ENCODE measurements at regions not wholly inside any gene's neighbourhood (a gene's known extent, or its start where the extent isn't known, plus 50 kb on each side); places are given as distances from the start of the nearest gene placed in this dataset.

- peak overlapping the region; percentile 80 for H2BK120ac ChIP-seq (ENCODE audit: low read depth, low read length)
- H3K56ac ChIP-seq (ENCODE audit: extremely low read depth, insufficient read depth, low read length) = no peak overlapping the region
- H3K9ac ChIP-seq (ENCODE audit: low read depth, low read length) = no peak overlapping the region
- ATAC-seq (ENCODE audit: low read depth) = peak; percentile 56; the same call in 1 of the 2 replicates
- intact Hi-C loops (cut with micrococcal nuclease) (no loop called here), dilution Hi-C loops (cut with HindIII; ENCODE audit: low sequenced_read_pairs, unreplicated experiment) (no loop called here), in situ Hi-C loops (cut with MboI; ENCODE audit: low sequenced_read_pairs) (no loop called here)
- H3K4me3 ChIP-seq (ENCODE audit: insufficient read depth, low read depth, low read length) = no peak overlapping the region
- no peak overlapping the region for H3K27ac ChIP-seq (ENCODE audit: insufficient read depth, low read length)
- peak overlapping the region; percentile 4 for H2BK5ac ChIP-seq (ENCODE audit: low read depth, low read length, poor library complexity, severe bottlenecking)
- TF ChIP-seq RCOR1 (IDR thresholded peaks at IDR 0.05; ENCODE audit: insufficient replicate concordance, low read length) (no peak), ELK1 (IDR thresholded peaks at IDR 0.05; ENCODE audit: borderline replicate concordance, low read depth, low read length) (no peak), RFX5 (IDR thresholded peaks at IDR 0.05; ENCODE audit: low read depth, low read length) (no peak), USF2 (IDR thresholded peaks at IDR 0.05; ENCODE audit: low read depth, low read length) (no peak), SMC3 (IDR thresholded peaks at IDR 0.05; ENCODE audit: low read depth, low read length) (no peak), FOS (IDR thresholded peaks at IDR 0.05; ENCODE audit: low read depth, low read length) (no peak), RAD21 (IDR thresholded peaks at IDR 0.05; ENCODE audit: low read length) (no peak), BHLHE40 (IDR thresholded peaks at IDR 0.05; ENCODE audit: low read depth, low read length) (no peak), MXI1 (IDR thresholded peaks at IDR 0.05; ENCODE audit: borderline replicate concordance, low read depth, low read length) (no peak), POLR2A (IDR thresholded peaks at IDR 0.05; ENCODE audit: low read depth, low read length) (no peak), CHD1 (IDR thresholded peaks at IDR 0.05; ENCODE audit: low read depth, low read length) (no peak), MAFK (IDR thresholded peaks at IDR 0.05; ENCODE audit: low read depth, low read length) (peak; percentile 64; the same call in 1 of the 2 replicates), MAZ (IDR thresholded peaks at IDR 0.05; ENCODE audit: borderline replicate concordance, low read depth, low read length) (no peak), CEBPB (IDR thresholded peaks at IDR 0.05; ENCODE audit: low read depth, low read length) (no peak), CTCF (conservative IDR thresholded peaks at IDR 0.05; ENCODE audit: low read depth, low read length) (no peak), NFE2L2 (IDR thresholded peaks at IDR 0.05; ENCODE audit: low read depth, low read length) (peak; percentile 90)
- H4K91ac ChIP-seq (ENCODE audit: insufficient read depth, low read depth, low read length) = peak overlapping the region; percentile 43; the same call in 1 of the 2 replicates
- H2AFZ ChIP-seq (replicated peaks; ENCODE audit: low read length, poor library complexity) = peak overlapping the region; percentile 24
- BruUV-seq (replicated peaks) = no TSS peak
- H3K9me3 ChIP-seq (ENCODE audit: control insufficient read depth, insufficient read depth, low read length) = peaks cover 5% of the 10 kb centered on the region; the same call in 1 of the 2 replicates
- 0 out of 2 replicates have a peak, but pooled peaks cover 2% of the 10 kb centered on the region for H3K9me1 ChIP-seq (ENCODE audit: insufficient read depth, low read length)
- peak; percentile 60 for DNase-seq
- peak overlapping the region; percentile 67; the same call in 1 of the 2 replicates for H3K4ac ChIP-seq (ENCODE audit: low read depth, low read length)
- H2AK5ac ChIP-seq (ENCODE audit: low read depth, low read length) = no peak overlapping the region
- peak overlapping the region; percentile 43; the same call in 1 of the 2 replicates for H3K14ac ChIP-seq (replicated peaks; ENCODE audit: low read depth, low read length)
- no peak overlapping the region for H2AK9ac ChIP-seq (replicated peaks; ENCODE audit: low read depth, low read length, poor library complexity)
- no peaks in the 10 kb centered on the region for H3K27me3 ChIP-seq (ENCODE audit: control insufficient read depth, insufficient read depth, low read length)
- H2BK20ac ChIP-seq (ENCODE audit: low read depth, low read length) = peak overlapping the region; percentile 82
- no CpG with 5 or more reads among the region's 1 CpG for WGBS, 2 experiments (ENCODE audit: extremely low coverage in 2 of 2, insufficient read length in 1 of 2)
- no peaks in the 10 kb centered on the region for H3K79me1 ChIP-seq (ENCODE audit: low read depth in 1 of 2, low read length in 2 of 2)
- peak overlapping the region; percentile 59; the same call in 1 of the 2 replicates for H4K5ac ChIP-seq (ENCODE audit: low read depth, low read length)
- peak overlapping the region; percentile 58; the same call in 1 of the 2 replicates for H3K23ac ChIP-seq (ENCODE audit: low read depth, low read length)
- H4K8ac ChIP-seq (ENCODE audit: low read depth in 2 of 2, low read length in 2 of 2) = peak overlapping the region in 1 of 2 experiments; percentile 67; a peak in 2 of 4 replicates
- peaks cover 2% of the 10 kb centered on the region for H3K4me1 ChIP-seq (ENCODE audit: control insufficient read depth, insufficient read depth, low read length)
- H3K18ac ChIP-seq (ENCODE audit: low read depth, low read length) = peak overlapping the region; percentile 87; the same call in 1 of the 2 replicates
- H3K4me2 ChIP-seq (ENCODE audit: low read depth, low read length) = no peak overlapping the region
- H2BK15ac ChIP-seq (ENCODE audit: low read depth, low read length) = no peak overlapping the region; the same call in 2 of the 3 replicates
- ChIA-PET CTCF (no interaction called here), POLR2A (ENCODE audit: unreplicated experiment) (no interaction called here)
- no peaks in the 10 kb centered on the region for H4K20me1 ChIP-seq (ENCODE audit: insufficient read depth, low read length)
- H3K36me3 ChIP-seq (ENCODE audit: control insufficient read depth, insufficient read depth, low read length) = no peaks in the 10 kb centered on the region
Measured at GRCh38 chr14:55814064-55814463, 234.1 kb downstream of the KTN1 start.
